Stomach (tissue), 4 donors: ENCODE measurements at regions not wholly inside any gene's neighbourhood (a gene's known extent, or its start where the extent isn't known, plus 50 kb on each side); places are given as distances from the start of the nearest gene placed in this dataset.

Source experiments
- CTCF ChIP-seq, 7 experiments: fragments of 450-650 bp in 4 of 7; fragments of 200-600 bp in 3 of 7; sonication (generic) in 3 of 7; IDR thresholded peaks; one replicate each; pipeline ENCODE4 v1.5.1; 2016 to 2019; ENCODE audit warnings: antibody characterized with exemption in 7 of 7, control low read depth in 2 of 7, mild to moderate bottlenecking in 1 of 7
- EP300 ChIP-seq: sonication (generic); formaldehyde crosslinking; IDR thresholded peaks from one replicate; pipeline ENCODE4 v1.6.1; 2017; ENCODE audit warnings: antibody characterized with exemption

GRCh38 chr12:78760906-78761305, 103.7 kb upstream of the SYT1 start:
- no peak for TF ChIP-seq CTCF (IDR thresholded peaks at IDR 0.05)
- no peak for TF ChIP-seq EP300
